ENCODE measurements at regions not wholly inside any gene's neighbourhood (a gene's known extent, or its start where the extent isn't known, plus 50 kb on each side); places are given as distances from the start of the nearest gene placed in this dataset.

DNA sequence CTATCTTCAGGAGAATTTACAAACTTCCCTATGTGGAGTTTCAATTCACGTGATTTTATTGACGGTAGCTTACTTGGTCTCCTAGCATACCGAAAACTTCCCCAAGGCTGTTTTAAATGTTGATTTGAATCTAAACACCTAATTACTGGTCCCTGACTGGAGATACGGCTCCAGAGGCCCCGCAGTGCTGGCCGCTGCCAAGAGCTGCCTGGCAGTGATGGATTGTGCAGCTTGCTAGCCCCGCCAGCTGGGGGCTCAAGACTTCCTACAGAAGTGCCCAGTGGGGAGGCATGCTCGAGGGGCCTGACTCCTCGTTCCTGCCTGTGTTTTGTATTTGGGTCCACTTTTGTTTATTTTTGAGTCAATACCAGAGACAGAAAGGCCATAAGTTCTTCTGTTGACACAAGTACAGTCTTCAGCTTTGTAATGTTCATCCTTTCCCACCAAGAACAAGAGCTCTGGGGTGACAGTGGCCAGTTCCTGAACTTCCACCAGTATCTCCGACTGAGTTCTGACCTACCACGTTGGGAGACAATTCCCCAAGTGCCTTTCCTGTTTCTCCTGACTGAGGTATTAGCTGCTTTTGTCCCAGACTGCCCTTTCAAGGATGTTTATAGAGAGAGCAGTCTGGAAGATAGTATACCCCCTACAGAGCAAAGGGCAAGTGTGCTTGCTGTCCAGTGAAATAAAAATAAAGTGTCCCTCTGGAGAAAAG, 80.7 kb upstream of the CXCL12 start:
- Histone ChIP-seq H3K27ac (ENCODE audit: insufficient read depth, low read length) (no peak overlapping the region), H3K4me3 (replicated peaks in 1 of 4; ENCODE audit: control extremely low read depth in 1 of 4, insufficient read depth in 1 of 4, low read depth in 3 of 4, low read length in 4 of 4) (no peak overlapping the region), H3K9me3 (ENCODE audit: control insufficient read depth, insufficient read depth, low read depth, low read length) (no peaks in the 10 kb centered on the region), H3K36me3 (ENCODE audit: control insufficient read depth, insufficient read depth, low read length) (no peaks in the 10 kb centered on the region), H4K20me1 (ENCODE audit: control insufficient read depth, extremely low read depth, insufficient read depth, low read length) (no peaks in the 10 kb centered on the region), H3K79me2 (ENCODE audit: control insufficient read depth, insufficient read depth, low read length) (no peaks in the 10 kb centered on the region), H3K4me2 (ENCODE audit: extremely low read depth, insufficient read depth, low read length) (no peak overlapping the region), H3K27me3 (ENCODE audit: control insufficient read depth, insufficient read depth, low read length) (no peaks in the 10 kb centered on the region), H2AFZ (ENCODE audit: low read length) (no peak overlapping the region), H3K9ac (ENCODE audit: insufficient read depth, low read length) (no peak overlapping the region), H3K4me1 (ENCODE audit: control insufficient read depth, extremely low read depth, insufficient read depth, low read length) (no peaks in the 10 kb centered on the region)
- TF ChIP-seq, protein P1, sequence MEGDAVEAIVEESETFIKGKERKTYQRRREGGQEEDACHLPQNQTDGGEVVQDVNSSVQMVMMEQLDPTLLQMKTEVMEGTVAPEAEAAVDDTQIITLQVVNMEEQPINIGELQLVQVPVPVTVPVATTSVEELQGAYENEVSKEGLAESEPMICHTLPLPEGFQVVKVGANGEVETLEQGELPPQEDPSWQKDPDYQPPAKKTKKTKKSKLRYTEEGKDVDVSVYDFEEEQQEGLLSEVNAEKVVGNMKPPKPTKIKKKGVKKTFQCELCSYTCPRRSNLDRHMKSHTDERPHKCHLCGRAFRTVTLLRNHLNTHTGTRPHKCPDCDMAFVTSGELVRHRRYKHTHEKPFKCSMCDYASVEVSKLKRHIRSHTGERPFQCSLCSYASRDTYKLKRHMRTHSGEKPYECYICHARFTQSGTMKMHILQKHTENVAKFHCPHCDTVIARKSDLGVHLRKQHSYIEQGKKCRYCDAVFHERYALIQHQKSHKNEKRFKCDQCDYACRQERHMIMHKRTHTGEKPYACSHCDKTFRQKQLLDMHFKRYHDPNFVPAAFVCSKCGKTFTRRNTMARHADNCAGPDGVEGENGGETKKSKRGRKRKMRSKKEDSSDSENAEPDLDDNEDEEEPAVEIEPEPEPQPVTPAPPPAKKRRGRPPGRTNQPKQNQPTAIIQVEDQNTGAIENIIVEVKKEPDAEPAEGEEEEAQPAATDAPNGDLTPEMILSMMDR (conservative IDR thresholded peaks at IDR 0.05 in 1 of 2, IDR thresholded peaks at IDR 0.05 in 1 of 2; ENCODE audit: low read depth in 1 of 2, low read length in 2 of 2): no peak
- TF ChIP-seq EZH2 (IDR thresholded peaks at IDR 0.05; ENCODE audit: low read length, missing control alignments): no peak
- peak in 1 of 2 donors; percentile 38 for DNase-seq (ENCODE audit: low read depth in 2 of 2)

DNA sequence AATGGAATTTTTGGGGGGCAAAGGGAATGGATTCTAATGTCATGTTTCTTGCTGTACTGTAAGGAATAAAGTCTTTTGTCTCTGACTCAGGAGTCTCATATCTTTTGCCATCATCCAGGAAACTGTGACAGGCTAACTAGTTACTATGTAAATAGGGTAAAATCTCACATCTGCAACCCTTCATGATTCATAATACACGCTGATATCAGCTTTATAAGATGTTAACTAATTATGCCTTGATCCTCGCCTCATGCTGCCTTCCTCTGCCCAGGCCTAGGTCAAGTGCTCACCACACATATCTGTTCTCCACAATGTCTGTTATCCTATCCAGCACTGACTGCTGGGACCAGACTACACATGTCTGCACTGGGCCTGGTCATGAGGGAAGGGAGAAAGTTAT, 81.3 kb upstream of the CXCL12 start:
- DNase-seq (ENCODE audit: low read depth in 2 of 2): peak in 1 of 2 donors; percentile 86
- no peaks in the 10 kb centered on the region for H3K36me3 ChIP-seq (ENCODE audit: control insufficient read depth, insufficient read depth, low read length)
- H3K9me3 ChIP-seq (ENCODE audit: control insufficient read depth, insufficient read depth, low read depth, low read length): no peaks in the 10 kb centered on the region
- H3K9ac ChIP-seq (ENCODE audit: insufficient read depth, low read length): no peak overlapping the region
- H4K20me1 ChIP-seq (ENCODE audit: control insufficient read depth, extremely low read depth, insufficient read depth, low read length): no peaks in the 10 kb centered on the region
- no peak overlapping the region for H3K4me3 ChIP-seq (replicated peaks in 1 of 4; ENCODE audit: control extremely low read depth in 1 of 4, insufficient read depth in 1 of 4, low read depth in 3 of 4, low read length in 4 of 4)
- H3K4me1 ChIP-seq (ENCODE audit: control insufficient read depth, extremely low read depth, insufficient read depth, low read length): no peaks in the 10 kb centered on the region
- TF ChIP-seq EZH2 (IDR thresholded peaks at IDR 0.05; ENCODE audit: low read length, missing control alignments): no peak
- TF ChIP-seq, protein P1 (conservative IDR thresholded peaks at IDR 0.05 in 1 of 2, IDR thresholded peaks at IDR 0.05 in 1 of 2; ENCODE audit: low read depth in 1 of 2, low read length in 2 of 2): no peak
- no peak overlapping the region for H3K27ac ChIP-seq (ENCODE audit: insufficient read depth, low read length)
- no peak overlapping the region for H2AFZ ChIP-seq (ENCODE audit: low read length)
- no peaks in the 10 kb centered on the region for H3K27me3 ChIP-seq (ENCODE audit: control insufficient read depth, insufficient read depth, low read length)
- H3K79me2 ChIP-seq (ENCODE audit: control insufficient read depth, insufficient read depth, low read length): no peaks in the 10 kb centered on the region
- H3K4me2 ChIP-seq (ENCODE audit: extremely low read depth, insufficient read depth, low read length): no peak overlapping the region

DNA sequence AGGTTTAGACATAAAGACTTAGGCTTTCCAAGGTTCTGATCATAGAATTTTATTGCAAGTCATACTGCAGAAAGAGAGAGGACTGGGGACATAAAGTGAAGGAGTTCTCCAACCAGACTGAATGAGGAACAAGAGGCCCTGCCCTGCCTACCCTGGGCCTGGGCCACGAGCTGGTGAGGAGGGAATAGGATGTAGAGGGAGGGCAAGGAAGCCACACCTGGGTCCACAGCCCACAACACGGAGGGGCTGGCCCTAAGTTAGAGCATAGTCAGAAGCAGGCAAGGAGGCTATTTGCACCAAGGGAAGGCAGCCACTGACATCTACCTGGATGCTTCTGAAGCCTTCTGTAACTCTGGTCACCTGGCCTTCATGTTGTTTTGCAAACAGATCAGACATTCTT, 82.2 kb upstream of the CXCL12 start:
- Histone ChIP-seq H3K27me3 (ENCODE audit: control insufficient read depth, insufficient read depth, low read length) (no peaks in the 10 kb centered on the region), H3K4me1 (ENCODE audit: control insufficient read depth, extremely low read depth, insufficient read depth, low read length) (no peaks in the 10 kb centered on the region), H3K27ac (ENCODE audit: insufficient read depth, low read length) (no peak overlapping the region), H4K20me1 (ENCODE audit: control insufficient read depth, extremely low read depth, insufficient read depth, low read length) (no peaks in the 10 kb centered on the region), H3K4me2 (ENCODE audit: extremely low read depth, insufficient read depth, low read length) (no peak overlapping the region), H3K79me2 (ENCODE audit: control insufficient read depth, insufficient read depth, low read length) (no peaks in the 10 kb centered on the region), H3K9ac (ENCODE audit: insufficient read depth, low read length) (no peak overlapping the region), H3K36me3 (ENCODE audit: control insufficient read depth, insufficient read depth, low read length) (no peaks in the 10 kb centered on the region), H3K4me3 (replicated peaks in 1 of 4; ENCODE audit: control extremely low read depth in 1 of 4, insufficient read depth in 1 of 4, low read depth in 3 of 4, low read length in 4 of 4) (no peak overlapping the region), H2AFZ (ENCODE audit: low read length) (no peak overlapping the region), H3K9me3 (ENCODE audit: control insufficient read depth, insufficient read depth, low read depth, low read length) (no peaks in the 10 kb centered on the region)
- no peak for DNase-seq (ENCODE audit: low read depth in 2 of 2)
- TF ChIP-seq, protein P1 (conservative IDR thresholded peaks at IDR 0.05 in 1 of 2, IDR thresholded peaks at IDR 0.05 in 1 of 2; ENCODE audit: low read depth in 1 of 2, low read length in 2 of 2): no peak
- no peak for TF ChIP-seq EZH2 (IDR thresholded peaks at IDR 0.05; ENCODE audit: low read length, missing control alignments)
